ENCODE measurements at regions not wholly inside any gene's neighbourhood (a gene's known extent, or its start where the extent isn't known, plus 50 kb on each side); places are given as distances from the start of the nearest gene placed in this dataset.

- no peak for DNase-seq
These were observed 52.5 kb upstream of the ARL8B start for GRCh38 chr3:5069627-5070026.

GRCh38 chr3:5071061-5071460 lies 51.0 kb upstream of the ARL8B start:
- no peak for DNase-seq

GRCh38 chr3:5072100-5072816 lies 49.8 kb upstream of the ARL8B start:
- DNase-seq, result no peak

Measured in left kidney (tissue), 1 donor.